ENCODE measurements at regions not wholly inside any gene's neighbourhood (a gene's known extent, or its start where the extent isn't known, plus 50 kb on each side); places are given as distances from the start of the nearest gene placed in this dataset.

DNA sequence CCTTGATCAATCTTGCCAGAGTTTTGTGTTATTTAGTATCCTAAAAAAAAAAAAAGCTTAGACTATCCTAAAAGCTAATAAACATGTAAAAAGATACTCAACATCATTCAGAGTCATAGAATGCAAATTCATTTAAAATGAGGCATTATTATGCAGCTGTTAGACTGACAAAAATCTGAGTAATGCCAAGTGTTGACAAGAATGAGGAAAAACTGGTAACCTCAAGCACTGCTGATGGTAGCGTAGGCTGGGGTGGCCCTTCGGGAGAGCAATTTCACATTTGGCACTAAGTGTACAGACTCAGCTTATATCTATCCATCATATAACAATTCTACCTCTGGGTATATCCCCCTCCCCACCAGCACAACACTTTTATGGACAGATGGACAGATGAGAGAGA is 280.4 kb downstream of the RAP2B start:
- no peak for FAIRE-seq
- TF ChIP-seq CTCF (IDR thresholded peaks at IDR 0.05; ENCODE audit: extremely low read depth in 1 of 2, insufficient read depth in 1 of 2, low read depth in 1 of 2, low read length in 2 of 2), result no peak
- no peak for TF ChIP-seq MYC (IDR thresholded peaks at IDR 0.05; ENCODE audit: low read depth, low read length)
- no peak for TF ChIP-seq FOS (IDR thresholded peaks at IDR 0.05; ENCODE audit: borderline replicate concordance, insufficient read depth, low read length)
- TF ChIP-seq MAX (IDR thresholded peaks at IDR 0.05; ENCODE audit: insufficient read depth, insufficient read length), result no peak
- TF ChIP-seq EZH2 (IDR thresholded peaks at IDR 0.05; ENCODE audit: borderline replicate concordance, low read depth, low read length, severe bottlenecking), result no peak
- no peak for TF ChIP-seq POLR2A (IDR thresholded peaks at IDR 0.05; ENCODE audit: low read depth, low read length)
- TF ChIP-seq JUN (IDR thresholded peaks at IDR 0.05; ENCODE audit: borderline replicate concordance, insufficient read depth, insufficient read length, low read depth), result no peak
- no peak for TF ChIP-seq POLR2AphosphoS5 (IDR thresholded peaks at IDR 0.05; ENCODE audit: insufficient read depth, low read depth, low read length)
- no peak for TF ChIP-seq GATA2 (IDR thresholded peaks at IDR 0.05; ENCODE audit: insufficient read depth, insufficient read length, low read depth, low read length)
- intact Hi-C loops (cut with micrococcal nuclease), result no loop called here

More for the DNA sequence above, 280.4 kb downstream of the RAP2B start:
- Histone ChIP-seq H3K9me1 (replicated peaks; ENCODE audit: control insufficient read depth, extremely low read depth, insufficient read depth, low read length) (no peaks in the 10 kb centered on the region), H3K27me3 (ENCODE audit: control insufficient read depth in 2 of 2, insufficient read depth in 2 of 2, low read length in 2 of 2) (no peaks in the 10 kb centered on the region), H3K79me2 (ENCODE audit: control insufficient read depth, insufficient read depth, low read length) (no peaks in the 10 kb centered on the region), H3K4me2 (ENCODE audit: insufficient read depth, low read length) (no peak overlapping the region), H3K9me3 (replicated peaks; ENCODE audit: control insufficient read depth, insufficient read depth, low read length) (no peaks in the 10 kb centered on the region), H3K4me1 (ENCODE audit: control insufficient read depth, extremely low read depth, insufficient read depth, low read length) (no peaks in the 10 kb centered on the region), H3K4me3 (replicated peaks in 1 of 3; ENCODE audit: insufficient read depth in 1 of 3, low read depth in 1 of 3, low read length in 3 of 3) (no peak overlapping the region), H3K9ac (replicated peaks; ENCODE audit: extremely low read depth, insufficient read depth, low read length) (no peak overlapping the region), H3K36me3 (ENCODE audit: control insufficient read depth in 2 of 2, extremely low read depth in 1 of 2, insufficient read depth in 2 of 2, low read length in 2 of 2) (no peaks in the 10 kb centered on the region), H2AFZ (ENCODE audit: low read depth, low read length) (no peak overlapping the region), H3K27ac (ENCODE audit: insufficient read depth, low read depth, low read length) (no peak overlapping the region), H4K20me1 (replicated peaks; ENCODE audit: control insufficient read depth, extremely low read depth, insufficient read depth, low read length) (no peaks in the 10 kb centered on the region)
- dilution Hi-C loops (cut with MboI; ENCODE audit: extremely low pct_ligation_motif_present, low sequenced_read_pairs), result no loop called here
- ChIA-PET POLR2A (no interaction called here), CTCF (interaction anchor here (0.6 to 1.2 kb wide), 3 partner anchors 12 to 326 kb away, joined by 3 read pairs; no protein-coding TSS in a partner anchor)
- BruUV-seq (replicated peaks), result no TSS peak
- no peak for DNase-seq (ENCODE audit: low read depth, low spot score)
